ENCODE measurements at regions not wholly inside any gene's neighbourhood (a gene's known extent, or its start where the extent isn't known, plus 50 kb on each side); places are given as distances from the start of the nearest gene placed in this dataset.
"Not testable (repeated sequence)": the region's sequence is repeated elsewhere in the genome, so short reads cannot be mapped to it uniquely, and the experiment has no call there.

- Mint-ChIP-seq H3K4me3 (no peak overlapping the region), H3K4me1 (ENCODE audit: unreplicated experiment) (no peaks in the 10 kb centered on the region), H3K36me3 (no peaks in the 10 kb centered on the region), H3K27ac (no peak overlapping the region), H3K9me3 (no peaks in the 10 kb centered on the region), H3K27me3 (no peaks in the 10 kb centered on the region)
- no peak for DNase-seq (ENCODE audit: extremely low spot score, unreplicated experiment)
- TF ChIP-seq CTCF (conservative IDR thresholded peaks at IDR 0.05): no peak
These were observed 469.1 kb downstream of the KCNJ18 start for GRCh38 chr17:22161376-22161775.

GRCh38 chr17:22171631-22172030 is 479.3 kb downstream of the KCNJ18 start:
- Mint-ChIP-seq H3K36me3 (no peaks in the 10 kb centered on the region), H3K4me1 (ENCODE audit: unreplicated experiment) (no peaks in the 10 kb centered on the region), H3K27me3 (no peaks in the 10 kb centered on the region), H3K4me3 (no peak overlapping the region), H3K9me3 (no peaks in the 10 kb centered on the region), H3K27ac (no peak overlapping the region)
- DNase-seq (ENCODE audit: extremely low spot score, unreplicated experiment): no peak
- no peak for TF ChIP-seq CTCF (conservative IDR thresholded peaks at IDR 0.05)

- H3K27me3 Mint-ChIP-seq: no peaks in the 10 kb centered on the region
- H3K27ac Mint-ChIP-seq: no peak overlapping the region
- no peaks in the 10 kb centered on the region for H3K9me3 Mint-ChIP-seq
- H3K4me1 Mint-ChIP-seq (ENCODE audit: unreplicated experiment): no peaks in the 10 kb centered on the region
- DNase-seq (ENCODE audit: extremely low spot score, unreplicated experiment): no peak
- no peak for TF ChIP-seq CTCF (conservative IDR thresholded peaks at IDR 0.05)
- H3K4me3 Mint-ChIP-seq: no peak overlapping the region
- H3K36me3 Mint-ChIP-seq: no peaks in the 10 kb centered on the region
These were observed 500.8 kb downstream of the KCNJ18 start for GRCh38 chr17:22193113-22193512.

DNA sequence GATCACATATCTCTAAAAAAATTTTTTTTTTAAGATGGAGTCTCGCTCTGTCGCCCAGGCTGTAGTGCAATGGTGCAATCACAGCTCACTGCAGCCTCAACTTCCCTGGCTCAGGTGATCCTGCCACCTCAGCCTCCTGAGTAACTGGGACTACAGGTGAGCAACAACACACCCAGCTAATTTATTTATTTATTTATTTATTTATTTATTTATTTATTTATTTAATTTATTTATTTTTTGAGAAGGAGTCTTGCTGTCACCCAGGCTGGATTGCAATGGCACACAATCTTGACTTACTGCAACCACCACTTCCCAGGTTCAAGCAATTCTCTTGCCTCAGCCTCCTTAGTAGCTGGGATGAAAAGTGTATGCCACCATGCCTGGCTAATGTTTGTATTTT is 507.9 kb downstream of the KCNJ18 start:
- H3K4me3 Mint-ChIP-seq; H3K27ac Mint-ChIP-seq; DNase-seq (ENCODE audit: extremely low spot score, unreplicated experiment); H3K9me3 Mint-ChIP-seq; H3K27me3 Mint-ChIP-seq; H3K36me3 Mint-ChIP-seq; H3K4me1 Mint-ChIP-seq (ENCODE audit: unreplicated experiment): not testable (repeated sequence)

- peaks cover 3% of the 10 kb centered on the region for H3K36me3 Mint-ChIP-seq
- no peaks in the 10 kb centered on the region for H3K27me3 Mint-ChIP-seq
- no peak overlapping the region for H3K27ac Mint-ChIP-seq
- no peak overlapping the region for H3K4me3 Mint-ChIP-seq
- no peaks in the 10 kb centered on the region for H3K4me1 Mint-ChIP-seq (ENCODE audit: unreplicated experiment)
- TF ChIP-seq CTCF (conservative IDR thresholded peaks at IDR 0.05): no peak
- DNase-seq (ENCODE audit: extremely low spot score, unreplicated experiment): no peak
- H3K9me3 Mint-ChIP-seq: peaks cover 15% of the 10 kb centered on the region
These were observed 510.4 kb downstream of the KCNJ18 start for GRCh38 chr17:22202702-22203101.

DNA sequence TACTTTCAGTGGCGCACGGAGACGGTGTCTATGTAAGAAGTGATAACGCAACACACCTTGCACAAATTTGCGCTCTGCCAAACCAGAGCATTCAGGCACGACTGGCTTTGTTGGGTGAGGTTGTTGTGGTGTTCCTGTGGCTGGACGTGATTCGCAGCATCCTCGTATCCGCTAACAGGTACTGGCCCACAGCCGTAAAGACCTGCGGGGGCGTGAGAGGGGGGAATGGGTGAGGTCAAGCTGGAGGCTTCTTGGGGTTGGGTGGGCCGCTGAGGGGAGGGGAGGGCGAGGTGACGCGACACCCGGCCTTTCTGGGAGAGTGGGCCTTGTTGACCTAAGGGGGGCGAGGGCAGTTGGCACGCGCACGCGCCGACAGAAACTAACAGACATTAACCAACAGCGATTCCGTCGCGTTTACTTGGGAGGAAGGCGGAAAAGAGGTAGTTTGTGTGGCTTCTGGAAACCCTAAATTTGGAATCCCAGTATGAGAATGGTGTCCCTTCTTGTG is 510.9 kb downstream of the KCNJ18 start:
- Mint-ChIP-seq H3K27ac (no peak overlapping the region), H3K27me3 (no peaks in the 10 kb centered on the region), H3K4me1 (ENCODE audit: unreplicated experiment) (no peaks in the 10 kb centered on the region), H3K36me3 (peaks cover 3% of the 10 kb centered on the region), H3K9me3 (peaks cover 15% of the 10 kb centered on the region), H3K4me3 (no peak overlapping the region)
- DNase-seq (ENCODE audit: extremely low spot score, unreplicated experiment): no peak
- no peak for TF ChIP-seq CTCF (conservative IDR thresholded peaks at IDR 0.05)

- H3K9me3 Mint-ChIP-seq: peaks cover 15% of the 10 kb centered on the region
- H3K27ac Mint-ChIP-seq; H3K4me1 Mint-ChIP-seq (ENCODE audit: unreplicated experiment); H3K4me3 Mint-ChIP-seq; H3K36me3 Mint-ChIP-seq; DNase-seq (ENCODE audit: extremely low spot score, unreplicated experiment); H3K27me3 Mint-ChIP-seq: not testable (repeated sequence)
These were observed 511.8 kb downstream of the KCNJ18 start for GRCh38 chr17:22204076-22204475.

DNA sequence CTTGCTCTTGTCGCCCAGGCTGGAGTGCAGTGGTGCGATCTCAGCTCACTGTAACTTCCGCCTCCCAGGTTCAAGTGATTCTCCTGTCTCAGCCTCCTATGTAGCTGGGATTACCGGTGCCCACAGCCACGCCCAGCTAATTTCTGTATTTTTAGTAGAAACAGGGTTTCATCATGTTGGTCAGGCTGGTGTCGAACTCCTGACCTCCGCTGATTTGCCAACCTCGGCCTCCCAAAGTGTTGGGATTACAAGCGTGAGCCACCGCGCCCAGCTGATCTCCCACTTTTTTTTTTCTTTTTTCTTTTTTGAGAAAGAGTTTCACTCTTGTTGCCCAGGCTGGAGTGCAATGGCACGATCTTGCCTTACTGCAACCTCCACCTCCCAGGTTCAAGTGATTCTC is 517.9 kb downstream of the KCNJ18 start:
- not testable (repeated sequence) for H3K9me3 Mint-ChIP-seq; H3K4me3 Mint-ChIP-seq; H3K27ac Mint-ChIP-seq; H3K27me3 Mint-ChIP-seq; DNase-seq (ENCODE audit: extremely low spot score, unreplicated experiment); H3K36me3 Mint-ChIP-seq; H3K4me1 Mint-ChIP-seq (ENCODE audit: unreplicated experiment)

DNA sequence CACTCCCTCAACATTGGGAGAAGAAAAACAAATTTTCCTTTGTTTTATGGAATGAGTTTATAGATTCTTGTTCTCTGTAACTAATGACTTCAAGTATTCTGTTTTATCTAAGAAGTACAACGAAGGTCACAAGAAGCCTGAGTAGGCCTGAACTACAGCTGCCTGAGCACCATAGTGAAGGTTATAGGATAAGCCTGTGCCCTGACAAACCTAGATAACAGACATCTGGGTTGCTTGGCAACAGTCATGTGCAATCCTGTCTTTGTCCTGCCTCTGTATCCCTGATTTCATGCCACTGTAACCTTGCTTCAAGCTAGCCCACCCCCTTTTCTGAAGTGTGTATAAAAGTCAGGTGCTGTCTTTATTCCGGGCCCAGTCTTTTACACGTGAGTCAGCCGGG is 520.8 kb downstream of the KCNJ18 start:
- H3K4me1 Mint-ChIP-seq (ENCODE audit: unreplicated experiment); H3K27me3 Mint-ChIP-seq; H3K9me3 Mint-ChIP-seq; DNase-seq (ENCODE audit: extremely low spot score, unreplicated experiment); H3K36me3 Mint-ChIP-seq; H3K27ac Mint-ChIP-seq; H3K4me3 Mint-ChIP-seq: not testable (repeated sequence)

All from type B pancreatic cell (in vitro differentiated cells).